NOMO-1 (cell line): ENCODE measurements at regions not wholly inside any gene's neighbourhood (a gene's known extent, or its start where the extent isn't known, plus 50 kb on each side); places are given as distances from the start of the nearest gene placed in this dataset.

ENCODE experiments used
- DNase-seq, 2 experiments: peaks; one replicate each; lab custom pipeline; 2025; ENCODE audit not compliant: unreplicated experiment in 2 of 2; lab: John Stamatoyannopoulos, UW

DNA sequence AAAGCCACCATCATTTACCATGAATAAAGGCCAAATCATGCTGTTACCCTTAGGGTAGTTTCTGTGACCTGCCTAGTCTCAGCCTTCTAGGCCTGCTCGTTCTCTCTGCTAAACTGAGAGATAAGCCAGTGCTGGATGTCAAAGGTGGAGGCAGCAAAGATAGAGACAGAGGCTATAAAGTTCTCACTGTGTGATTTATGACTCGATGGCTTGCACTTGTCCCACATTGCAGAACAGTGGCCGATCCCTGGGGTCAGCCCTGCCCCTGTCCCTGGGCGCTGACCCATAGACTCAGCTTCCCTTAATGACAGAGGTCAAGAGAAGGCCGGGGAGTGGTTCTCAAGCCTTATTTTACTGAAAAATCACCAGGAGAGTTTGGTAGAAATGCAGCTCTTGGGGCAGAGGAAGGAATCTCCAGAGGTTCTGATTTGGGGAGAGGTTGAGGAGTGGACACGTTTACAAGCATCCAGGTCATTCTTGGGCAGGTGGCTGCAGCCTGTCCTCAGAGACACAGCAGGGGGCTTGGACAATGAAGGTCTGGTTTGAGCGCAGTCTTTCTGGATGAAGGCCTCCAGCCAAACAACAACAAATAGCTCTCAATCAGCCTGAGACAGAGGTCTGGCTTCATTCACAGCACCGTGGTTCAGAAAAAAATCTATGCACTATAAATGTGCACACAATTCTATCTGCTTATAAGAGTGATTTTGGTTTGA, 143.5 kb downstream of the ACKR3 start:
- no peak for DNase-seq

DNA sequence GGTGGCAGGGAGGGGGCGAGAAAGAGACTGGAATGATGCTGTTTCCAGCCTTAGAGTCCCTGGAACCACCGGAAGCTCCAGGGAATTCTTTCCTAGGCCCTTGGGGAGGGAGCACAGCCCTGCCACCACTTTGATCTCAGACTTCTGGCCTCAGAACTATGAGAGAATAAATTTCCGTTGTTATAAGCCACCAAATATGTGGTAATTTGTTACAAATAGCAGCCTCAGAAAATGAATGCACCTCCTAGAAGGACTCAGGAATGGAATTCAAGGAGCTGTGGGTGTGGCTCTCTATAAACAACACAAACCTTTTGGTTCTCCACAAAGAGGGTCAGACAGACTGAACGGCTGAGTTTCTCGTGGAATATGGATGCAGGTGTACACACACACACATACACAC, 144.5 kb downstream of the ACKR3 start:
- no peak for DNase-seq

DNA sequence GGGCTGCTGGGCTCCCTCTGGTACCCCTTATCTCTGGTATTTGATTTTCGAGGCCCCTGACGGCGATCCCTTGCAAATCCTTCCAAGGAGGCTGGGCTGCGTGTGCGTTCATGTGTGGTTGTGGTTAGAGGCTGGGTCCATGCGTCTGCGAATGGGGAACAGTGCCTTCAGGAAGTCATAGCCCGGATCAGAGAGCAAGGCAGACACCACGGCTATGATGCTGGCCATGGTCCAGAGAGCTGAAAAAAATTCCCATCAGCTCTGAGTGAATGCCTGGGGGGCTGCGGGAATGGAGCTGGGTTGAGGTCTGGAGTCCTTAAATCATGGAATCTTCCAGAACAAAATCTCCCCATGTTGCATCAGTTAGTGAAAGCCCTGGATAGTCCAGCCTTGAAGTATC, 145.5 kb downstream of the ACKR3 start:
- no peak for DNase-seq

DNA sequence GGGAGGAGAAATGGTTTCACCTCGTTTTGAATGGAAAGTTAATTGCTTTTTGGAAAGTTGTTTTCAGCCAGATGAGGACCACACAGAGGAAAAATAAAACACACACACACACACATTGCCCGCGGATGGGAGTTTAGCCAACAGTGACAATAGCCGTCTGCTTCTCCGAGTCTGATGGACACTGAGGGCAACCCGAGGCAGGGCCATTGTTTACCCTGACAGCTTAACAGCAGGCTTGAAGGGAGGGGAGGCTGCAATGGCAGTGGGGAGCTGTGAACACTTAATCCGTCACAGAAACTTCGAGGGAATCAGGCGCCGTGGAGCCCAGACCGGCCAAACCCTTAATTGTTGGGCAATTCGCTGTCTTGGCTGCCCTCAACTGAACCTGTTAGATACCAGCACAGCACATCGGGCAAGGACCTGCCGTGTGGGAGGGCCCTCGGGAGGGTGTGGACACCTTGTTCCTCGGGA, 145.9 kb downstream of the ACKR3 start:
- no peak for DNase-seq

DNA sequence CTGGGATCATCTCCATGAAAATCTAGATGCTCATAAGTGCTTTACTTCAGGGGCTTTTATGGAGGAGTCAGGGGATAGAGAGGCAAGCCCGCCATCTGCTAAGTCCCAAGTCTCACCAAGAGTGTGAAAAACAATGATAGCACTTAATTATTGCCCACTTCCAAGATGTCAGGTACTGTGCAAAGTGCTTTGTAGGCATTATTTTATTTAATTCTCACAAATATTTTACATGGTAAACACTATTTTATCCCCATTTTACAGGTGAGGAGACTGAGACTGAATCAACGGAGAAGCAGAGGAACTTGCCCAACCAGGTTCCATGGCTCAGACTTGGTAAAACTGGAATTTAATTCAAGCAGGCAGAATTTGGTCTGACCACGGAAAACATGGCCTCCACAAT, 147.5 kb downstream of the ACKR3 start:
- DNase-seq = no peak

DNA sequence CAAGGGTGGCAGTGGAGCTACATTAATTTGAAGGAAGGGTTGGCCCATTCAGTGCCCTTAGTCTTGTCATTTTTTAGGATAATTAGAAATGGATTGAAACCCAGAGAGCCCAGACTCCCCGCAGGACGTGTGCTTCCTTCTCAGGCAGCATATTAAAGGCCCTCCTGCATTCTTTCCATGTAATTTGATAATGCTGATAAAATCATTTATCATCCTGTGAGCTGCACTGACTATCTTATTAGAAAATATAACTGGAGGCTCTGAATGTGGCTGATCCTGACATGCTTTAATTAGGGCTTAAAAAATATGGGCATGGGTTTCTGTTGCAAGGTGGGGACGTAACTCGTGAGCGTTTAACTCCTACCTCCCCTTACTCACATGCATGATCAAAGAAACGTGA, 148.1 kb downstream of the ACKR3 start:
- DNase-seq = no peak

DNA sequence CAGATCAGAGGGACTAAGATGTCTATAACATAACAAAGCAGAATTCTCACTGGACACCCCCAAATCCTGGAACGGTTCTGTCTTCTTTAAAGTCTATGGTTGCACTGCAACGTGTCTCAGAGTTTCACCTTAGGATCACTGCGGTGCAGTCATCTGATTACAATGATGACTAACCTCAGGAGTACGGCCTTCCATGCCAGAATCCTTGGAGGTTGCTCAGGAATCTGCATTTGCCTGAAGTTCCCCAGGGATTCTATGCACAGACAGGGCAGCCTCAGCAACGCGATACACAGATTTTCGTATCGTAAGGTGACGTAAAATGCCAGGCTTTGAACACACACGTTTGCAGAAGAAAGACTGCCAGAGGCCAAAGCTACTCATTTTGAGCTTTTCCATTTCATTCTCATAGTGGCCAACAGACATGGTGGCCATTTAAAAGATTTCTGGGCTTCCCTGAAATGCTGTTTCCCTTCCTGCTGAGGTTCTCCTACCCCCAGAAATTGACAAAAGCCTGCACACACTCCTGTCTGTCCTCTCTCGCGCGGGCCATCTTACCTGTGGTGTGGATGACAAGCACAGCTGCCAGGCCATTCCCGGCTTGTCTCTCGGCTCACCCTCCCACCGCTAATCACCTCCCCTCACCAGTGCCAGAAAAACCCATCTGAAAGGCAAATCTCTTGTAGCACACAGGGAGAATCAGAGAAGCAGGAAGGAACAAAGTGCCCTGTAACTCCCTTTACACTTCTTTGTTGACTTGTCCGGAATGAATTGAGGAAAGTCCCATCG, 148.8 kb downstream of the ACKR3 start:
- DNase-seq = no peak

DNA sequence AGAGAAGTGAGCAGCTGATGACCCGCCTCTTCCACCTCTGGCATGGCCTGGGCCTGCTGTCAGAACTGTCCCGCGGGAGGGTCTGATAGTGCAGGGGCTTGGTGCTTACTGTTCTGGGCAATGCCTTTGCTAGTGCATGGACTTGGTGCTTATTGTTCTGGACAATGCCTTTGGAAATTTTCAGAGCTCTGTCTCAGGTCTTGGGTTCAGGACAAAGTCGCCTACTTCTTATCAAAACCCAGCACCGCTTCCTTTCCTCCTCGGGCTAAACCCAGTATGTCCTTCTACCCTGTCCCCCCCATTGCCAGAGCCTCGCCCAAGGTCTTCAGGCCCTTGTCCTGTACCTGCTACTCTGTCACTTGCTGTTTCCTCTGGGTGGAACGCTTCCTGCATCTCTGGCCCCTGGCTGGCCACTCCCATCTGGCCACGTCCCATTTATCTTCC, 149.6 kb downstream of the ACKR3 start:
- no peak for DNase-seq

DNA sequence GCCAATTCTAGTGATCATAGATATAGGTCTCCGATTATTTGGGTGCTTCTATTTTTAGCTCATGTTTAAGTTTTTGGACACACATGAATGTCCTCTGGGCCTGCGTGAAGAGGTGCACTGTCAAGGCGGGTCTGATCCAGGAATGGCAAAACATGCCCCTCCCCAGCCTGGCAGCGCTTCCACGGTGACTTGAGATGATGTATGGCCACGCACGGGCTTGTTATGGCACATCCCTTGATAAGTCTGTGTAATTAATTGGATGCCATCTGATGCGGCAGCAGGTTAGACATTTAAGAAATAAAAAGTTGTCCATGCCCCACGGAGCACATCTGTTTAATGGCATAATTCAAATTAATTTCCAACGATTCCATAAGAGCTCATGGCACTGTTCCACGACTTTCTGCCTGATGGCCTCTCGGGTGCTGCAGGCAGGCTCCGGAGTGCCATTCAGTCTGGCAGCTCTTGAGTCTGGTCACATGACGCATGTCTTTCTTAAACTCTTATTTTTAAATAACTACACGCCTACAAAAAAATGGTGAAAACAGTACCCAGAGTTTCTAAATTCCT, 151.4 kb downstream of the ACKR3 start:
- no peak for DNase-seq

DNA sequence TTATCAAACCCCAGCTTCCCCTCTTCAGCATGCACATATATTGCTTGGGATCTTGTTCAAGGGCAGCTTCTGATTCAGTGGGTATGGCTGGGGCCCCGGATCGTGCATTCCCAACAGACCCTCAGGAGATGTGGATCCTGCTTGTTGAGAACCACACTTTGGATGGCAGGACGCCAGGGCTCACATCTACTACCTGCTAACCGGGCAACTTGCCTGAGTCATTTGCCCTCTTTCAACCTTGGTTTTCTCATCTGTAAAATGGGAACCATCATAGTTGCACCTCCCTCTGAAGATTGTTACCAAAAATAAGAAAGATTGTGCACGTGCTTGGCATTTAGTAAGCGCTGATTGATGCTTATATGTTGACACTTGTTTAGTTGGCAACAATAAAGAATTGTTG, 154.6 kb downstream of the ACKR3 start:
- DNase-seq = no peak

DNA sequence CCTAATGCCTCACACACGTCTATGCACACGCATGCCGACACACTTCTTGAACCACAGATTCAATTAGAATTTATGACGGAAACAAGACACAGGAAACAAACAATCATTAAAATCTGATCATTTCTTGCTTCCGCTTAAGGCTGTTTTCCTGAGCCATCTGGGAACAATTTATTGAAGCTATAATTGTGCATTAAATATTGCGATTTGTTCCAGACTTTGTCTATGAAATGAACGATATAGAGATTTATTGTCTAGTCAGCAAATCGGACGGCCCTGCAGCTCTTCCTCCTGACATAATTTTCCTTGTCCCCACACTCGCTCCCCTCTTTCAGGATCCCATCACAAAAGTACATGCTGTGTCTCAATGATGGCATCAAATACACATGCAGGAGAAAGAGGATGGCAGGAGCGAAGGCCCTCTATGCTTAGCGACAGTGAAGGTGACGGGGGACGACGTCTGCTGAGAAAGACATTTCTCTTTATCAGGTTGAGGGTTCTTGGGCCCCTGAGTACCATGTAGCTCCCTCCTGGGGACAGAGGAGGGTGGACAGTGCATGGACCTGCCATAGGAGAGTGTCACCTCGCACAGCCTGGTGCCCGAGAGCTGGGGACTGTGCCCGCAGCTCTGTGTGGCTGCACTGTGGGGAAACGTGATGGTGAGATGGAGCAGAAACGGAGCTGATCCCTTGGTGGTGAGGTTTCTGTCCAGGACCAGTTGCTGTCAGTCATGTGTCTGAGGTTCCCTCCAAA, 157.3 kb downstream of the ACKR3 start:
- DNase-seq = no peak

DNA sequence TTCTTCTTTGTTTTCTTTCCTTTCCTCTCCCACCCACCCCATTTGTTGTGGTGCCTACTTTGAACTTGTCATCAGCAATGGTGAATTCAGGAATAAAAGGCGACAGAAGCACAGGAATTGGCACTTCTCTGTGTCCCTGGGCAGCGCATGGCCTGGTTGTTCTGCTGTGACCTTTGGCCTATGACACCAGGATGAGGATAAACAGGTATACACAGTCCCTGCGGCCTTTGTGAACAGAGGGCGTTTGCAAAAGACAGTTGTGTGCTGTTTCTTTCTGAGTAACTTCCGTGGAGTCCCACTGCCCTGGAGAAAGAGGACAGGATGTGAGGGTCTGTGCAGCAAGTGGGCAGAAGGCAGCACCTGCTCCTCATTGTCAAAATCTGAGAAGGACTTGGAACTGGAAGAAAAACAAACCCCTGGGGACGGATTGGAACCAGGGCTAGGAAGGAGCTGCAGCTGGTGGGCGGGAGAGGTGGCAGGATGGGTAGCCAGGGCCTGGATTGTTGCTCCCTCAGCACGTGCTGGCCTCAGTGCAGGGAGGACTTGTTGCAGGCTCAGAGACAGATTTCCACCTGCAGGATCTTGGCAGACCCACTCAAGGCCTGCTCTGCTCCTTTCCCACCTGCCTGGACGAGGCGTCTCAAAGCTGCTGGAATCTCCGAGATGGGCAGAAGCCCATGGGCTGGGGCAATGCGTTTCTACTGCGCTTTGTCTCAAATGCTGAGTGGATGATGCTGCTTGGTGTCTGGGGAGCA, 159.5 kb downstream of the ACKR3 start:
- DNase-seq = no peak

DNA sequence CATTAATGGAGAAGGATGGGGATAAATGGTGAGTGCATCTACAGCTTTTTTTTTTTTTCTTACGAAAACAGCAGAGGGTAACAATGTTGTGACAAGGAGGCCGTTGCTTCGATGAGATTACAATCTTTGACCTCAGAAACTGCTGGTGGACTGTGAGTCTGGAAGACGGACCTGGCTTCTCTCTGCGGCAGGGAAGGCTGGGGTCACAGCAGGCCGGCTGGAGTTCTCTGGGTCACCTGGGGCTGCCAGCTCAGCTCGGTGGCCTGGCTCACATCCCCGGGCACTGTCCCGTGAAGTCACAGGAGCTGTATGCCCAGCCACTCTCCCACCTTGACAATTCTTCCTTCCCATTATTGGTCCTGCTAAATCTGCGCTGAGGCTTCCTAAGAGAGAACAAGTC, 160.8 kb downstream of the ACKR3 start:
- no peak for DNase-seq

DNA sequence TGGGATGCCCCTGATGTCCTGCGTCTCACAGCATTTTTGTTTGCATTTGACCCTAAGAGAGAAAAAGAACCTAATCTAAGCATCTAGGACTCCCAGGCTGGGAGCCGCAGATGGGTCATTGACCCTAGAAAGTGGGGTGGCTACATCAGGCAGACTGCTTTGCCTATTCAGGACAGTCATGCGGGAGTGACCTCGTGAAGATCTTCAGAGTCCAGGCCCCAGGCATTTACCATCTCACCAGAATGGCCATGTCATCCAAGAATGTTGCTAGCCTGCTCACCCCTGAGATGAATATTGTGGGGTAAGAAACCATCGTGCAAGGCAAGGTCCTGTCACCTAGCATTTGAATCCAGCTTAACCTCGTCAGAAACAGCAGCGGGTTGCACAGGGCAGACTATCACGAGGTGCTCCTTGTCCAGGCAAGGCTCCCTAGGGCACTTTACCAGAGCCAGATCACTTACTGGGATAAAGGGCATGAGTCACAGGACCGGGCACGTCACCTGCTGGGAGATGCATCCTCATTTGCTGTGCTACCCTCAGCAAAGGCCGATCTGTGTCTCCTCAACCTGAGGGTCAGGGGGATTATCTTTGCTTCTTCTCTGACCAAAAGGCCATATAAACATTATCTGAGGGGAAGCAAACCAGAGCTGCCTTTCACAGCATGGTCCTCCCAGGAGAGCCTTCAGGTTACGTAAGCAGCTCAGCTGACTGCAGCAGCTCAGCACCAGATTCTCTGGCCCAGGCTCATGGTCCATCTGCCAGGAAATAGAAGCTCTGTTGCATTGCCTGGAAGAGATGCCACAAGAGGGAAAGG, 162.3 kb downstream of the ACKR3 start:
- DNase-seq = peak; percentile 6 to 12

DNA sequence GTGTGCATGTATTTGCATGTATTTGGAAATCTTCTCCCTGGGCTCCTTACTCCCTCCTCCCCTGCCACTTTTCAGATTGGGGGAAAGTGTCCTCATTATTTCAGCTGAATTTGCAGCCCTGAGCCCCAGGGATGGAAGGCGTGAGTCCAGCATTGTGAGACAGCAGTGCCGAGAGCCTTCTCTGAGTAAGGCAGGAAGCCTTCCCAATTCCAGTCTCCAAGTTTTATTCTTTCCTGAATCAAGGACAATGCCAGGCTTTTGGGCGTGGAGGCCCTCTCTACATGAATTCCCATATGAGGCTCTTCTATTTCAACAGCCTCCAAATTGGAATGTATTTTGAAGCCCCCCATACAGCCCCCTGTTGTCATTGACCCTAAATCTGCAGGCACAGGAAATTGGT, 163.5 kb downstream of the ACKR3 start:
- DNase-seq = no peak

DNA sequence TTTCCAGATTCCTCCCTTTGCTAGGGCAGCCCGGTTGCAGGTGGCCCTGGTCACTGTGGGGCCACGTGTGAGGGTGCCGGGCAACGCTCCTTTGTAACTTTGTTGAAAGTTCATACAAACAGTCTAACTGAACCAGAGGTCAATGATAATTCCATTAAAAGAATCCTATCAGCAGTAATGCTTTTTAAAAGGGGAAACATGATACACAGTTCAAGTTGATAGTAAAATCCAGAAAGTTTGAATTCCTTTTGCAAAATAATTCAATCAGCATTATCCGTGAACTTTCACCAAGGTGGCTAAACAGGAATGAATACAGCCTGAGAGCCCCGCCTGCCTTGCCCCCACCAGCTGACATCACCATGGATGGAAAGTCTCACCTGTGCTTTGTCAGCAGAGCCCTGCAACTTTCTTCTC, 166.2 kb downstream of the ACKR3 start:
- no peak for DNase-seq

DNA sequence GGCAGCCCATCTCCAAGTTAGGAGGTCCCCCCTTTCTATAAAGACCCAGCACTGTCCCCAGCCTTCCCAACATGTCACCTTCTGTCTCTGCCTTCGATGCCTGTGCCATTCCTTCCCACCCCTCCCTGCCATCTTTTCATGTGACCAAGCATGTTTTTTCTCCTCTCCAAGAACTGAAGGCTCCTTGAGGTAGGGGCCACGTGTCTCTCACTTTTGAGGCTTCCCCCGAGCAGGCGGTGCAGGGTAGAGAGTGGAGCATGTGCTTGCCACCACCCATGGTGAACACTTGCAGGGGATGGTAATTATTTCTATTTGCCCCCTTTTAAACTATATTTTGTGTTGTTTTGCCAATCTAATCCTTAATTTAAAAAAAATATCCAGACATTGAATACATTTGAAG, 168.4 kb downstream of the ACKR3 start:
- DNase-seq = no peak

DNA sequence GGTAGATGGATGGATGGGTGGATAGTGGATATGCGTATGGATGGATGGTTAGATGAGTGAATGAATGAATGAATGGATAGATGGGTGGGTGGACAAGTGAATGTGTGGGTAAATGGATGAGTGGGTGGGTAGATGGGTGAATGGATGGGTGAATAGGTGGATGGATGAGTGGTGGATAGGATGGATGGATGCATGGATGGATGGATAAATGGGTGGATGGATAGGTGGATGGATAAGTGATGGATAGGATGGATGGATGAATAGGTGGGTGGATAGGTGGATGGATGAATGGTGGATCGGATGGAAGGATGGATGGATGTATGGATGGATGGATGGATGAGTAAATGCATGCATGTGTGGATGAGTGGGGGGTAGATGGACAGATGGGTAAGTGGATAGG, 169.3 kb downstream of the ACKR3 start:
- no peak for DNase-seq

DNA sequence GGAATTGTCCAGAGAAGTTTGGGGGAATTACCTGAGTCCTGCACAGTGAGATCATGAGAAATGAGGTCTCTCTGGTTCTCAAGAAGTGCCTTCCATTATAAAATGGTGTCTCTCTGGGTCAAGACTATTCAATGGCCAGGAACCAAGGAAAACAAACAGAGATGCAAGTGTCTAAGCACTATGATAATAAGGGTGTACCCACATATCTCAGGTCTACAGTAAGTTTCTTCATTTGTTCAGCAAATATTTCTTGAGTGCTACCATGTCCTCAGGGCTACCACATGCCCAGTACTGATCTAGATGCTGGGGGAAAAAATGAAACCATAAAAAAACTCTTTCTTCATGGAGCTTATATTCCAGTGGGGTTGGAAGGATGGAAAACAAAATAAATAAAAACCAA, 170.0 kb downstream of the ACKR3 start:
- DNase-seq = no peak

DNA sequence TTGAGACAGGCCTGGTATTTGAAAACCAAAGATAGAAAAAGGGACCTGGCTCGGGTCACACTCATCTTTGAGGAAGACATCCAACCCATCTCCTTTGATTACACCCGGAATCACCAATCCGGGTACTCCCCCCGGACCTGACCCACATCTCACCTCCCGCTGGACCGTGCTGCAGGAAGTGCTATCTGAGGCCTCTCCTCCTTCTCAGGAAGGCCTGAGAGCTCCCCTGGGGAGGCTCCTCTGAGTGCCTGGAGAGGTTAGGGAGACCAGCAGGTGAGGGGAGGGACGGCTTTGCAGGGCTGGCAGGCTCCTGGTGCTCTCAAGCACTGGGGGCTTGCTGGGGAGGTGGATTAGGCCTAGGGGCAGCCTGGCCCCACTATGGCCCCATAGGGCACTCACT, 170.9 kb downstream of the ACKR3 start:
- no peak for DNase-seq
